ENCODE measurements at regions not wholly inside any gene's neighbourhood (a gene's known extent, or its start where the extent isn't known, plus 50 kb on each side); places are given as distances from the start of the nearest gene placed in this dataset.

- no peak for DNase-seq
These were observed 50.4 kb upstream of the GGTA1 start for GRCh38 chr9:121550041-121550440.

GRCh38 chr9:121550569-121551512 is 51.2 kb upstream of the GGTA1 start:
- peak; percentile 30 for DNase-seq

GRCh38 chr9:121551985-121552753 is 52.5 kb upstream of the GGTA1 start:
- DNase-seq, result no peak

- no peak for DNase-seq
These were observed 56.4 kb upstream of the GGTA1 start for GRCh38 chr9:121556082-121556481.

GRCh38 chr9:121556580-121556979 is 56.9 kb upstream of the GGTA1 start:
- no peak for DNase-seq

- DNase-seq, result no peak
These were observed 58.2 kb upstream of the GGTA1 start for GRCh38 chr9:121557581-121558447.

GRCh38 chr9:121558473-121558872 is 58.8 kb upstream of the GGTA1 start:
- DNase-seq, result no peak

- DNase-seq, result no peak
These were observed 59.5 kb upstream of the GGTA1 start for GRCh38 chr9:121559183-121559582.

GRCh38 chr9:121560921-121561320 is 61.3 kb upstream of the GGTA1 start:
- no peak for DNase-seq

- no peak for DNase-seq
These were observed 62.0 kb upstream of the GGTA1 start for GRCh38 chr9:121561385-121562222.

GRCh38 chr9:121562301-121562700 is 62.7 kb upstream of the GGTA1 start:
- no peak for DNase-seq

GRCh38 chr9:121563425-121563824 is 63.8 kb upstream of the GGTA1 start:
- no peak for DNase-seq

- DNase-seq, result no peak
These were observed 64.3 kb upstream of the GGTA1 start for GRCh38 chr9:121563881-121564460.

- no peak for DNase-seq
These were observed 65.0 kb upstream of the GGTA1 start for GRCh38 chr9:121564504-121565260.

GRCh38 chr9:121566481-121567465 is 67.1 kb upstream of the GGTA1 start:
- no peak for DNase-seq

- DNase-seq, result no peak
These were observed 68.1 kb upstream of the GGTA1 start for GRCh38 chr9:121567500-121568342.

GRCh38 chr9:121568343-121569265 is 69.0 kb upstream of the GGTA1 start:
- DNase-seq, result no peak
